ENCODE measurements at regions not wholly inside any gene's neighbourhood (a gene's known extent, or its start where the extent isn't known, plus 50 kb on each side); places are given as distances from the start of the nearest gene placed in this dataset.

DNA sequence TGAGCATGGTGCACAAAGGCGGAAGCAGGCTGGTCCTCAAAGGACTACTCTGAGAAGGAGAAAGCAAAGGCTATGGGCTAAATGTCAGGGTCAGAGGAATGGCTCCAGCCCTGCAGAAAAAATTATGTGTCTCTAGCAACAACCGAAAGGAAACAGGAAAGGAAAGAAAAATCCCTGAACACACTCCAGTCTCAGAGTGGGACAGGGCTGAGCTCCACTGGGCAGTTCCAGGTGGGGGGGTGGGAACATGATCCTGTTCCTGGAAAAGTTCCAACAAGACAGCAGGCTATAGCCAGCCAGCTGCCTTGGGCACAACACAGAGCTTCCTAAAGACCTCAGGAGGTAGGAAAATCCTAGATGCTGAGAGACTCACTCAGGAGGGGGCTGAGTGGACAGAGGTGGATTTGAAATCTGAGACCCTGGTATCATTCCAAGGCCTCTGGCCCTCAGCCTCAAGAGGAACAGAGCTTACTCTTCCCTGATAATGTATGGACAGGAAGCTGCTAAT is 1088.2 kb downstream of the TBC1D22A start:
- RAD21 ChIA-PET (ENCODE audit: low non-redundant PET in 1 of 2, low total read pairs in 2 of 2, uncharacterized antibody in 2 of 2, unreplicated experiment in 2 of 2) = no interaction called here
- CTCF ChIA-PET = no interaction called here
- H3K4me1 ChIP-seq (ENCODE audit: control insufficient read depth in 1 of 2, insufficient read depth in 2 of 2, low read length in 2 of 2) = no peaks in the 10 kb centered on the region
- POLR2A ChIA-PET = no interaction called here
- DNase-seq (ENCODE audit: low read depth, low spot score) = no peak
- no peaks in the 10 kb centered on the region for H3K9me3 ChIP-seq (ENCODE audit: control insufficient read depth in 1 of 2, insufficient read depth in 1 of 2, low read depth in 1 of 2, low read length in 2 of 2)
- no peak overlapping the region for H3K9ac ChIP-seq (ENCODE audit: low read length)
- H3K9me2 ChIP-seq (ENCODE audit: insufficient read depth) = no peaks in the 10 kb centered on the region
- H4K20me1 ChIP-seq (ENCODE audit: insufficient read depth) = no peaks in the 10 kb centered on the region
- intact Hi-C loops (cut with micrococcal nuclease) = no loop called here
- H3K27me3 ChIP-seq (ENCODE audit: insufficient read depth, low read length) = no peaks in the 10 kb centered on the region
- H3K79me2 ChIP-seq (ENCODE audit: insufficient read depth, low read length) = no peaks in the 10 kb centered on the region
- BruUV-seq (replicated peaks) = no TSS peak
- H3K4me3 ChIP-seq (replicated peaks in 1 of 2; ENCODE audit: low read depth in 1 of 2, low read length in 2 of 2) = no peak overlapping the region
- no peak for ATAC-seq
- H3K4me2 ChIP-seq (ENCODE audit: low read length) = no peak overlapping the region
- no peak overlapping the region for H2AFZ ChIP-seq (ENCODE audit: low read depth, low read length, poor library complexity, severe bottlenecking)
- no peaks in the 10 kb centered on the region for H3K36me3 ChIP-seq (ENCODE audit: control insufficient read depth in 1 of 2, insufficient read depth in 2 of 2, low read length in 2 of 2)
- TF ChIP-seq TCF7L2 (IDR thresholded peaks at IDR 0.05; ENCODE audit: borderline replicate concordance, extremely low read depth, insufficient read depth, insufficient read length) (no peak), SIN3A (IDR thresholded peaks at IDR 0.05; ENCODE audit: low read depth) (no peak), JUND (IDR thresholded peaks at IDR 0.05) (no peak), EGR1 (IDR thresholded peaks at IDR 0.05; ENCODE audit: low read depth) (no peak), CBX3 (IDR thresholded peaks at IDR 0.05; ENCODE audit: low read depth) (no peak), POLR2AphosphoS5 (IDR thresholded peaks at IDR 0.05; ENCODE audit: low read depth, low read length) (no peak), EZH2phosphoT487 (IDR thresholded peaks at IDR 0.05; ENCODE audit: borderline replicate concordance) (no peak), EZH2 (IDR thresholded peaks at IDR 0.05) (no peak), FOSL1 (IDR thresholded peaks at IDR 0.05; ENCODE audit: low read depth) (no peak), RAD21 (IDR thresholded peaks at IDR 0.05; ENCODE audit: low read depth) (no peak), POLR2A (IDR thresholded peaks at IDR 0.05; ENCODE audit: borderline replicate concordance, extremely low read depth, insufficient read depth, insufficient read length) (no peak), SRF (IDR thresholded peaks at IDR 0.05; ENCODE audit: low read depth) (no peak), ELF1 (IDR thresholded peaks at IDR 0.05; ENCODE audit: borderline replicate concordance, low read depth) (no peak), CEBPB (IDR thresholded peaks at IDR 0.05; ENCODE audit: low read depth) (no peak)
- TF ChIP-seq, protein P1, sequence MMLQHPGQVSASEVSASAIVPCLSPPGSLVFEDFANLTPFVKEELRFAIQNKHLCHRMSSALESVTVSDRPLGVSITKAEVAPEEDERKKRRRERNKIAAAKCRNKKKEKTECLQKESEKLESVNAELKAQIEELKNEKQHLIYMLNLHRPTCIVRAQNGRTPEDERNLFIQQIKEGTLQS (IDR thresholded peaks at IDR 0.05) = no peak
- TF ChIP-seq, protein P2, sequence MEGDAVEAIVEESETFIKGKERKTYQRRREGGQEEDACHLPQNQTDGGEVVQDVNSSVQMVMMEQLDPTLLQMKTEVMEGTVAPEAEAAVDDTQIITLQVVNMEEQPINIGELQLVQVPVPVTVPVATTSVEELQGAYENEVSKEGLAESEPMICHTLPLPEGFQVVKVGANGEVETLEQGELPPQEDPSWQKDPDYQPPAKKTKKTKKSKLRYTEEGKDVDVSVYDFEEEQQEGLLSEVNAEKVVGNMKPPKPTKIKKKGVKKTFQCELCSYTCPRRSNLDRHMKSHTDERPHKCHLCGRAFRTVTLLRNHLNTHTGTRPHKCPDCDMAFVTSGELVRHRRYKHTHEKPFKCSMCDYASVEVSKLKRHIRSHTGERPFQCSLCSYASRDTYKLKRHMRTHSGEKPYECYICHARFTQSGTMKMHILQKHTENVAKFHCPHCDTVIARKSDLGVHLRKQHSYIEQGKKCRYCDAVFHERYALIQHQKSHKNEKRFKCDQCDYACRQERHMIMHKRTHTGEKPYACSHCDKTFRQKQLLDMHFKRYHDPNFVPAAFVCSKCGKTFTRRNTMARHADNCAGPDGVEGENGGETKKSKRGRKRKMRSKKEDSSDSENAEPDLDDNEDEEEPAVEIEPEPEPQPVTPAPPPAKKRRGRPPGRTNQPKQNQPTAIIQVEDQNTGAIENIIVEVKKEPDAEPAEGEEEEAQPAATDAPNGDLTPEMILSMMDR (IDR thresholded peaks at IDR 0.05 in 2 of 3, conservative IDR thresholded peaks at IDR 0.05 in 1 of 3; ENCODE audit: borderline replicate concordance in 1 of 3, insufficient read depth in 1 of 3, low read depth in 2 of 3, low read length in 2 of 3) = no peak
- no peak overlapping the region for H3K27ac ChIP-seq (ENCODE audit: low read depth, low read length)
